Keratinocyte (primary cell): ENCODE measurements at regions not wholly inside any gene's neighbourhood (a gene's known extent, or its start where the extent isn't known, plus 50 kb on each side); places are given as distances from the start of the nearest gene placed in this dataset.

Experiments
- DNase-seq: peaks from one replicate; pipeline ENCODE4 v3.0.0-alpha.2; 2011; ENCODE audit warnings: low read depth, missing footprints, low spot score
- FAIRE-seq: peaks from 2 replicates; lab custom pipeline; 2011; peaks lifted over from hg19 to GRCh38; lab: Jason Lieb, UNC
- H2AFZ ChIP-seq: 2 replicates; pipeline ENCODE4 v1.6.0; 2012; ENCODE audit warnings: low read length, control low read depth, inconsistent platforms; ENCODE audit not compliant: control insufficient read depth
- H3K27ac ChIP-seq: 2 replicates; pipeline ENCODE4 v1.5.1; 2011; ENCODE audit warnings: low read length; ENCODE audit not compliant: control insufficient read depth, insufficient read depth
- H3K27me3 ChIP-seq: 3 replicates; pipeline ENCODE4 v1.6.0; 2011; ENCODE audit warnings: low read length; ENCODE audit not compliant: control insufficient read depth, insufficient read depth; ENCODE audit errors: extremely low read depth
- H3K36me3 ChIP-seq, 2 experiments: 2 replicates in 1 of 2; 3 replicates in 1 of 2; pipeline ENCODE4 v1.5.1; 2011; ENCODE audit warnings: low read length in 2 of 2, mild to moderate bottlenecking in 1 of 2; ENCODE audit not compliant: control insufficient read depth in 2 of 2, insufficient read depth in 2 of 2; ENCODE audit errors: extremely low read depth in 1 of 2
- H3K4me1 ChIP-seq: 3 replicates; pipeline ENCODE4 v1.5.1; 2011; ENCODE audit warnings: low read length; ENCODE audit not compliant: control insufficient read depth, insufficient read depth; ENCODE audit errors: extremely low read depth
- H3K4me2 ChIP-seq: 3 replicates; pipeline ENCODE4 v1.6.0; 2011; ENCODE audit warnings: low read depth, low read length; ENCODE audit not compliant: control insufficient read depth, insufficient read depth; ENCODE audit errors: extremely low read depth
- H3K4me3 ChIP-seq, 3 experiments: fragments of 200-600 bp in 1 of 3; sonication (generic) in 1 of 3; 2 replicates in 2 of 3; 3 replicates in 1 of 3; pipeline ENCODE4 v1.5.1; 2011 to 2016; ENCODE audit warnings: low read length in 3 of 3, mild to moderate bottlenecking in 3 of 3, control low read depth in 2 of 3, inconsistent platforms in 1 of 3, low read depth in 1 of 3, mixed read lengths in 1 of 3, mixed run types in 1 of 3, moderate library complexity in 1 of 3; ENCODE audit not compliant: control insufficient read depth in 2 of 3, insufficient read depth in 2 of 3; ENCODE audit errors: extremely low read depth in 1 of 3
- H3K79me2 ChIP-seq: 2 replicates; pipeline ENCODE4 v1.6.0; 2012; ENCODE audit warnings: low read length; ENCODE audit not compliant: control insufficient read depth, insufficient read depth
- H3K9ac ChIP-seq: 3 replicates; pipeline ENCODE4 v1.6.0; 2011; ENCODE audit warnings: low read length; ENCODE audit not compliant: control insufficient read depth, insufficient read depth; ENCODE audit errors: extremely low read depth
- H3K9me1 ChIP-seq: 3 replicates; pipeline ENCODE4 v1.6.0; 2011; ENCODE audit warnings: low read length; ENCODE audit not compliant: control insufficient read depth, insufficient read depth; ENCODE audit errors: extremely low read depth
- H3K9me3 ChIP-seq: 2 replicates; pipeline ENCODE4 v1.5.1; 2012; ENCODE audit warnings: low read depth, low read length; ENCODE audit not compliant: control insufficient read depth
- H4K20me1 ChIP-seq: 3 replicates; pipeline ENCODE4 v1.6.0; 2011; ENCODE audit warnings: low read length; ENCODE audit not compliant: control insufficient read depth, insufficient read depth; ENCODE audit errors: extremely low read depth
- CTCF ChIP-seq, 3 experiments: IDR thresholded peaks in 1 of 3; conservative IDR thresholded peaks in 1 of 3; optimal IDR thresholded peaks in 1 of 3; 2 replicates in 2 of 3; 3 replicates in 1 of 3; pipeline versions ENCODE3 to v1.5.1; 2011; ENCODE audit warnings: low read length in 3 of 3, mild to moderate bottlenecking in 3 of 3, moderate library complexity in 2 of 3, control low read depth in 1 of 3, inconsistent platforms in 1 of 3; ENCODE audit not compliant: insufficient read depth in 2 of 3; ENCODE audit errors: extremely low read depth in 1 of 3
- EZH2 ChIP-seq: IDR thresholded peaks from one replicate; pipeline ENCODE4 v1.6.1; 2012; ENCODE audit warnings: inconsistent platforms, mild to moderate bottlenecking, low read length, moderate library complexity
- dilution Hi-C: fragments of 300-500 bp; cut with MboI; formaldehyde crosslinking; loops from one replicate; pipeline ENCODE4 v1.7.0; 2020; ENCODE audit warnings: low sequenced_read_pairs; ENCODE audit not compliant: extremely low pct_ligation_motif_present

GRCh38 chr1:67896826-67897225 is 63.6 kb upstream of the GNG12 start:
- no peak overlapping the region for H3K27ac ChIP-seq
- no peak overlapping the region for H3K9ac ChIP-seq
- no peak overlapping the region for H3K4me2 ChIP-seq
- H3K4me3 ChIP-seq: no peak overlapping the region
- no peaks in the 10 kb centered on the region for H4K20me1 ChIP-seq
- peaks cover 23% of the 10 kb centered on the region for H3K4me1 ChIP-seq
- no peaks in the 10 kb centered on the region for H3K36me3 ChIP-seq
- H3K9me3 ChIP-seq: no peaks in the 10 kb centered on the region
- no peaks in the 10 kb centered on the region for H3K9me1 ChIP-seq
- FAIRE-seq (no peak), DNase-seq (no peak)
- dilution Hi-C loops: no loop called here
- H3K27me3 ChIP-seq: no peaks in the 10 kb centered on the region
- TF ChIP-seq EZH2 (no peak), CTCF (optimal IDR thresholded peaks at IDR 0.05 in 1 of 3, IDR thresholded peaks at IDR 0.05 in 1 of 3, conservative IDR thresholded peaks at IDR 0.05 in 1 of 3; ENCODE audit: extremely low read depth in 1 of 3, insufficient read depth in 2 of 3, low read length in 3 of 3) (no peak)
- no peaks in the 10 kb centered on the region for H3K79me2 ChIP-seq
- H2AFZ ChIP-seq: no peak overlapping the region

- peak overlapping the region; percentile 59 for H3K4me2 ChIP-seq
Measured at GRCh38 chr1:67894981-67895735, 61.9 kb upstream of the GNG12 start.

More at GRCh38 chr1:67894981-67895735, 61.9 kb upstream of the GNG12 start:
- H3K36me3 ChIP-seq: no peaks in the 10 kb centered on the region
- H4K20me1 ChIP-seq: no peaks in the 10 kb centered on the region
- H2AFZ ChIP-seq: peak overlapping the region; percentile 65
- H3K4me3 ChIP-seq: peak overlapping the region in 1 of 3 experiments; percentile 25
- H3K27ac ChIP-seq: peak overlapping the region; percentile 52
- H3K9ac ChIP-seq: no peak overlapping the region
- dilution Hi-C loops: no loop called here
- H3K9me1 ChIP-seq: no peaks in the 10 kb centered on the region
- H3K4me1 ChIP-seq: peaks cover 38% of the 10 kb centered on the region
- H3K9me3 ChIP-seq: no peaks in the 10 kb centered on the region
- TF ChIP-seq CTCF (optimal IDR thresholded peaks at IDR 0.05 in 1 of 3, IDR thresholded peaks at IDR 0.05 in 1 of 3, conservative IDR thresholded peaks at IDR 0.05 in 1 of 3; ENCODE audit: extremely low read depth in 1 of 3, insufficient read depth in 2 of 3, low read length in 3 of 3): no peak
- TF ChIP-seq EZH2: no peak
- H3K79me2 ChIP-seq: no peaks in the 10 kb centered on the region
- peak; percentile 69 for FAIRE-seq
- no peaks in the 10 kb centered on the region for H3K27me3 ChIP-seq
- DNase-seq: no peak
